IMR-90 (cell line): ENCODE measurements at regions not wholly inside any gene's neighbourhood (a gene's known extent, or its start where the extent isn't known, plus 50 kb on each side); places are given as distances from the start of the nearest gene placed in this dataset.

Experiments
- ATAC-seq: fragments of 200-7000 bp; cut with Tn5 transposase; 2 replicates; pipeline ENCODE4 v1.9.1; 2020; ENCODE audit warnings: low read depth, mild to moderate bottlenecking, moderate library complexity
- BruUV-seq: library from RNA; stranded (reverse); fragments of 400-500 nt; replicated peaks from 2 replicates; lab custom pipeline; 2021; lab: Mats Ljungman, UMichigan
- CTCF ChIA-PET: fragments of 300-600 bp; formaldehyde crosslinking; extraction: SDS; loops from one replicate; lab custom pipeline; 2021; ENCODE audit warnings: antibody characterized with exemption; lab: Yijun Ruan, JAX
- POLR2A ChIA-PET: fragments of 300-600 bp; sonication (Branson Sonifier 250); formaldehyde crosslinking; loops from one replicate; lab custom pipeline; 2022; ENCODE audit warnings: antibody characterized with exemption; ENCODE audit not compliant: unreplicated experiment; lab: Charles Lee
- DNase-seq: peaks from one replicate; pipeline ENCODE4 v3.0.0; 2013
- H2AFZ ChIP-seq: replicated peaks from 2 replicates; pipeline ENCODE3; 2013; ENCODE audit warnings: low read length, mild to moderate bottlenecking; ENCODE audit not compliant: poor library complexity
- H2AK5ac ChIP-seq: 2 replicates; pipeline ENCODE4 v1.6.1; 2013; ENCODE audit warnings: low read depth, low read length, inconsistent platforms
- H2AK9ac ChIP-seq: replicated peaks from 2 replicates; pipeline ENCODE3; 2013; ENCODE audit warnings: mild to moderate bottlenecking, low read depth, low read length, moderate library complexity; ENCODE audit not compliant: poor library complexity
- H2BK120ac ChIP-seq: 2 replicates; pipeline ENCODE4 v1.6.1; 2013; ENCODE audit warnings: low read depth, low read length, inconsistent platforms
- H2BK15ac ChIP-seq: 3 replicates; pipeline ENCODE4 v1.6.1; 2013; ENCODE audit warnings: low read depth, low read length, inconsistent platforms
- H2BK20ac ChIP-seq: 2 replicates; pipeline ENCODE4 v1.6.1; 2013; ENCODE audit warnings: low read depth, mild to moderate bottlenecking, inconsistent platforms, low read length, moderate library complexity
- H2BK5ac ChIP-seq: 2 replicates; pipeline ENCODE4 v1.6.1; 2013; ENCODE audit warnings: mild to moderate bottlenecking, low read depth, low read length, inconsistent platforms; ENCODE audit not compliant: poor library complexity, severe bottlenecking
- H3K14ac ChIP-seq: replicated peaks from 2 replicates; pipeline ENCODE4 v1.6.1; 2013; ENCODE audit warnings: low read depth, low read length, inconsistent platforms
- H3K18ac ChIP-seq: 2 replicates; pipeline ENCODE4 v1.6.1; 2013; ENCODE audit warnings: low read depth, low read length, control low read depth
- H3K23ac ChIP-seq: 2 replicates; pipeline ENCODE4 v1.6.1; 2013; ENCODE audit warnings: low read depth, low read length, inconsistent platforms
- H3K27ac ChIP-seq: 2 replicates; pipeline ENCODE4 v1.5.1; 2013; ENCODE audit warnings: mild to moderate bottlenecking, control low read depth, low read length; ENCODE audit not compliant: insufficient read depth
- H3K27me3 ChIP-seq: 2 replicates; pipeline ENCODE4 v1.6.1; 2013; ENCODE audit warnings: low read length; ENCODE audit not compliant: control insufficient read depth, insufficient read depth
- H3K36me3 ChIP-seq: 2 replicates; pipeline ENCODE4 v1.6.1; 2013; ENCODE audit warnings: low read length, mixed read lengths; ENCODE audit not compliant: control insufficient read depth, insufficient read depth
- H3K4ac ChIP-seq: 2 replicates; pipeline ENCODE4 v1.6.1; 2013; ENCODE audit warnings: low read depth, low read length, inconsistent platforms
- H3K4me1 ChIP-seq: 2 replicates; pipeline ENCODE4 v1.6.1; 2013; ENCODE audit warnings: low read length, mixed read lengths; ENCODE audit not compliant: control insufficient read depth, insufficient read depth
- H3K4me2 ChIP-seq: 2 replicates; pipeline ENCODE4 v1.6.1; 2013; ENCODE audit warnings: low read depth, mild to moderate bottlenecking, control low read depth, low read length, moderate library complexity
- H3K4me3 ChIP-seq: 2 replicates; pipeline ENCODE4 v1.5.1; 2013; ENCODE audit warnings: low read depth, mild to moderate bottlenecking, control low read depth, low read length, moderate library complexity; ENCODE audit not compliant: insufficient read depth
- H3K56ac ChIP-seq: 2 replicates; pipeline ENCODE4 v1.6.1; 2013; ENCODE audit warnings: low read length, inconsistent platforms; ENCODE audit not compliant: insufficient read depth; ENCODE audit errors: extremely low read depth
- H3K79me1 ChIP-seq, 2 experiments: 2 replicates each; pipeline ENCODE4 v1.6.1; 2013; ENCODE audit warnings: low read length in 2 of 2, inconsistent platforms in 1 of 2, low read depth in 1 of 2
- H3K9ac ChIP-seq: 2 replicates; pipeline ENCODE4 v1.6.1; 2013; ENCODE audit warnings: low read depth, low read length, control low read depth
- H3K9me1 ChIP-seq: 2 replicates; pipeline ENCODE4 v1.6.1; 2013; ENCODE audit warnings: low read length, inconsistent platforms; ENCODE audit not compliant: insufficient read depth
- H3K9me3 ChIP-seq: 2 replicates; pipeline ENCODE4 v1.6.1; 2013; ENCODE audit warnings: low read length; ENCODE audit not compliant: control insufficient read depth, insufficient read depth
- H4K20me1 ChIP-seq: 2 replicates; pipeline ENCODE4 v1.6.1; 2013; ENCODE audit warnings: low read length, inconsistent platforms; ENCODE audit not compliant: insufficient read depth
- H4K5ac ChIP-seq: 2 replicates; pipeline ENCODE4 v1.6.1; 2013; ENCODE audit warnings: mild to moderate bottlenecking, low read depth, low read length, control low read depth
- H4K8ac ChIP-seq, 2 experiments: 2 replicates each; pipeline ENCODE4 v1.6.1; 2013; ENCODE audit warnings: low read depth in 2 of 2, low read length in 2 of 2, control low read depth in 1 of 2, inconsistent platforms in 1 of 2
- H4K91ac ChIP-seq: 2 replicates; pipeline ENCODE4 v1.6.1; 2013; ENCODE audit warnings: low read depth, low read length, inconsistent platforms; ENCODE audit not compliant: insufficient read depth
- BHLHE40 ChIP-seq: fragments of 150-350 bp; IDR thresholded peaks from 2 replicates; pipeline ENCODE4 v1.6.1; 2016; ENCODE audit warnings: mild to moderate bottlenecking, low read depth, low read length
- RCOR1 ChIP-seq: IDR thresholded peaks from 2 replicates; pipeline ENCODE4 v1.6.1; 2012; ENCODE audit warnings: mild to moderate bottlenecking, low read length, improper control_type of control experiment; ENCODE audit not compliant: insufficient replicate concordance
- RFX5 ChIP-seq: IDR thresholded peaks from 2 replicates; pipeline ENCODE4 v1.8.0; 2012; ENCODE audit warnings: low read depth, mild to moderate bottlenecking, low read length, moderate library complexity
- WGBS, 2 experiments: methylation state at CpG; one replicate each; pipeline versions ENCODE4 v1.1.5 to v1.1.7; 2013; ENCODE audit warnings: missing lambda C conversion rate in 2 of 2; ENCODE audit not compliant: insufficient read length in 1 of 2; ENCODE audit errors: extremely low coverage in 2 of 2; 5-methylcytosine and 5-hydroxymethylcytosine counted together
- dilution Hi-C: fragments of 300-500 bp; cut with HindIII; formaldehyde crosslinking; loops from one replicate; pipeline ENCODE4 v1.14.3; 2018; ENCODE audit warnings: low sequenced_read_pairs; ENCODE audit not compliant: unreplicated experiment
- in situ Hi-C: fragments of 300-500 bp; cut with MboI; formaldehyde crosslinking; loops from 3 replicates; pipeline ENCODE4 v1.14.3; 2019; ENCODE audit warnings: low sequenced_read_pairs, inconsistent platforms, mixed read lengths
- intact Hi-C: fragments of 100-400 bp; cut with micrococcal nuclease; formaldehyde crosslinking; loops from 2 replicates; pipeline ENCODE4 v1.10.0; 2022

- Histone ChIP-seq H3K9ac (no peak overlapping the region), H3K4me3 (no peak overlapping the region), H3K27ac (no peak overlapping the region), H4K91ac (no peak overlapping the region), H2BK20ac (no peak overlapping the region), H4K20me1 (no peaks in the 10 kb centered on the region), H4K8ac (no peak overlapping the region), H3K9me3 (no peaks in the 10 kb centered on the region), H3K79me1 (no peaks in the 10 kb centered on the region), H2BK120ac (no peak overlapping the region), H3K9me1 (no peaks in the 10 kb centered on the region), H3K36me3 (no peaks in the 10 kb centered on the region), H3K4ac (no peak overlapping the region), H2AFZ (no peak overlapping the region), H3K4me1 (no peaks in the 10 kb centered on the region), H2BK5ac (no peak overlapping the region), H3K23ac (no peak overlapping the region), H2AK5ac (no peak overlapping the region), H2BK15ac (no peak overlapping the region), H2AK9ac (no peak overlapping the region), H3K18ac (no peak overlapping the region), H3K27me3 (no peaks in the 10 kb centered on the region), H3K14ac (no peak overlapping the region), H3K56ac (no peak overlapping the region), H4K5ac (no peak overlapping the region), H3K4me2 (no peak overlapping the region)
- in situ Hi-C loops (no loop called here), dilution Hi-C loops (no loop called here), intact Hi-C loops (no loop called here)
- CTCF ChIA-PET, result no interaction called here
- no peak for ATAC-seq
- DNase-seq, result no peak
- BruUV-seq, result no TSS peak
- WGBS, 2 experiments, result no CpG with 5 or more reads among the region's 2 CpGs
- no peak for TF ChIP-seq RFX5
- no peak for TF ChIP-seq BHLHE40
- TF ChIP-seq RCOR1, result no peak
- POLR2A ChIA-PET, result no interaction called here
These were observed 132.8 kb downstream of the TINAG start for GRCh38 chr6:54441020-54441419.
